GM23248 (cell line): ENCODE measurements at regions not wholly inside any gene's neighbourhood (a gene's known extent, or its start where the extent isn't known, plus 50 kb on each side); places are given as distances from the start of the nearest gene placed in this dataset.
A peak's percentile ranks its signal among the peaks of the same experiment; 100 is the strongest.

ENCODE experiments used
- DNase-seq: peaks from one replicate; pipeline ENCODE4 v3.0.0-alpha.2; 2015
- H2AFZ ChIP-seq: fragments of 200-600 bp; sonication (generic); 2 replicates; pipeline ENCODE4 v1.6.1; 2016; ENCODE audit warnings: antibody characterized with exemption
- H3F3A ChIP-seq: fragments of 200-600 bp; sonication (generic); 2 replicates; pipeline ENCODE4 v1.6.1; 2016; ENCODE audit warnings: mild to moderate bottlenecking, antibody characterized with exemption, mixed run types; ENCODE audit not compliant: insufficient read depth
- H3K27ac ChIP-seq: fragments of 200-600 bp; sonication (generic); 2 replicates; pipeline ENCODE4 v1.5.1; 2016; ENCODE audit warnings: mild to moderate bottlenecking
- H3K27me3 ChIP-seq: fragments of 200-600 bp; sonication (generic); replicated peaks from 2 replicates; pipeline ENCODE4 v1.6.1; 2016; ENCODE audit warnings: mild to moderate bottlenecking; ENCODE audit not compliant: insufficient read depth
- H3K36me3 ChIP-seq: fragments of 200-600 bp; sonication (generic); 2 replicates; pipeline ENCODE4 v1.6.1; 2016; ENCODE audit warnings: low read depth, mild to moderate bottlenecking
- H3K4me1 ChIP-seq: fragments of 200-600 bp; sonication (generic); 2 replicates; pipeline ENCODE4 v1.6.1; 2016; ENCODE audit warnings: mild to moderate bottlenecking; ENCODE audit not compliant: insufficient read depth
- H3K4me2 ChIP-seq: fragments of 200-600 bp; sonication (generic); one replicate; pipeline ENCODE4 v1.6.1; 2016; ENCODE audit warnings: mild to moderate bottlenecking; ENCODE audit not compliant: unreplicated experiment
- H3K4me3 ChIP-seq: fragments of 200-600 bp; sonication (generic); 2 replicates; pipeline ENCODE4 v1.5.1; 2016; ENCODE audit warnings: mild to moderate bottlenecking
- H3K79me2 ChIP-seq: fragments of 200-600 bp; sonication (generic); 2 replicates; pipeline ENCODE4 v1.6.1; 2016; ENCODE audit warnings: mild to moderate bottlenecking; ENCODE audit not compliant: insufficient read depth
- H3K9ac ChIP-seq: fragments of 200-600 bp; sonication (generic); 2 replicates; pipeline ENCODE4 v1.6.1; 2016; ENCODE audit warnings: mild to moderate bottlenecking
- H3K9me2 ChIP-seq: fragments of 200-600 bp; sonication (generic); 2 replicates; pipeline ENCODE4 v1.6.1; 2016; ENCODE audit warnings: mixed run types, mild to moderate bottlenecking, moderate library complexity; ENCODE audit not compliant: insufficient read depth
- H3K9me3 ChIP-seq: fragments of 200-600 bp; sonication (generic); one replicate; pipeline ENCODE4 v1.6.1; 2017; ENCODE audit warnings: low read depth
- H4K20me1 ChIP-seq: fragments of 200-600 bp; sonication (generic); 2 replicates; pipeline ENCODE4 v1.6.0; 2016; ENCODE audit not compliant: insufficient read depth
- EZH2 ChIP-seq: fragments of 200-600 bp; sonication (generic); IDR thresholded peaks from 2 replicates; pipeline ENCODE4 v1.6.1; 2018; ENCODE audit warnings: antibody characterized with exemption, mild to moderate bottlenecking; ENCODE audit not compliant: insufficient read depth, poor library complexity, severe bottlenecking
- EZH2phosphoT487 ChIP-seq: fragments of 200-600 bp; sonication (generic); IDR thresholded peaks from 2 replicates; pipeline ENCODE4 v1.6.1; 2018; ENCODE audit warnings: antibody characterized with exemption, moderate library complexity, mild to moderate bottlenecking, low read depth; ENCODE audit not compliant: insufficient read depth
- WGBS, 2 experiments: methylation state at CpG; one replicate each; pipeline ENCODE4 v1.1.6; 2015 to 2017; ENCODE audit warnings: low lambda C conversion rate in 2 of 2, low coverage in 1 of 2; ENCODE audit errors: missing lambda C conversion rate in 2 of 2; 5-methylcytosine and 5-hydroxymethylcytosine counted together
- in situ Hi-C: fragments of 300-500 bp; cut with MboI; formaldehyde crosslinking; loops from 2 replicates; pipeline ENCODE4 v1.15.0; 2020

DNA sequence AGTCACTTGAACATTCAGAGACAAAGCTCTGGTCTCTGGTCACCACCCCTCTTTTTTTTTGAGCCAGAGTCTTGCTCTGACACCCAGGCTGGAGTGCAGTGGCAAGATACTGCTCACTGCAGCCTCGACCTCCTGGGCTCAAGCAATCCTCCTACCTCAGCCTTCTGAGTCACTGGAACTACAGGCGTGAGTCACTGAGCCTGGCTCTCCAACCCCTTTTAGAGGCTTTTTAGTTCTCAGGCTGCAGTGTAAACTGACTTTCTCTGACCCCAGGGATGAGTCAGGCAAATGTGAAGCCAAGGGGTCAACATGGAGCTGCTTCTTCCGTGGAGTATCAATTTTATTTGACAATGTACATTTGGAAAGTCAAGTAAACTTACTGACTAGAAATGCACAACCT, 229.2 kb downstream of the PTTG2 start:
- in situ Hi-C loops = loop anchor here (10.0 kb wide), 2 partner anchors 485 to 545 kb away; no protein-coding TSS in a partner anchor
- Histone ChIP-seq H3K79me2 (no peaks in the 10 kb centered on the region), H4K20me1 (no peaks in the 10 kb centered on the region), H3K4me1 (peaks cover 23% of the 10 kb centered on the region), H3K27me3 (no peaks in the 10 kb centered on the region), H3K9me3 (no peaks in the 10 kb centered on the region), H3F3A (peaks cover 16% of the 10 kb centered on the region; the same call in 1 of the 2 replicates), H3K9me2 (no peaks in the 10 kb centered on the region), H3K4me3 (no peak overlapping the region), H3K27ac (peak overlapping the region; percentile 33), H3K4me2 (no peak overlapping the region), H3K9ac (no peak overlapping the region), H2AFZ (no peak overlapping the region), H3K36me3 (no peaks in the 10 kb centered on the region)
- 1 to 4% methylated on average over 3 of the region's 3 CpGs for WGBS, 2 experiments
- TF ChIP-seq EZH2phosphoT487 (no peak), EZH2 (no peak)
- peak; percentile 91 for DNase-seq

- Histone ChIP-seq H3K9me3 (no peaks in the 10 kb centered on the region), H3K79me2 (no peaks in the 10 kb centered on the region), H3K27ac (peak overlapping the region; percentile 45), H3K4me2 (peak overlapping the region; percentile 30), H3F3A (peaks cover 16% of the 10 kb centered on the region; the same call in 1 of the 2 replicates), H3K9me2 (no peaks in the 10 kb centered on the region), H3K4me1 (peaks cover 23% of the 10 kb centered on the region), H2AFZ (peak overlapping the region; percentile 56), H3K36me3 (no peaks in the 10 kb centered on the region), H4K20me1 (no peaks in the 10 kb centered on the region), H3K27me3 (no peaks in the 10 kb centered on the region), H3K9ac (peak overlapping the region; percentile 22; the same call in 1 of the 2 replicates), H3K4me3 (no peak overlapping the region)
- DNase-seq = peak; percentile 62
- in situ Hi-C loops = loop anchor here (10.0 kb wide), 1 partner anchor 124 kb away; no protein-coding TSS in a partner anchor
- WGBS, 2 experiments = 4 to 22% methylated on average over 4 of the region's 4 CpGs
- TF ChIP-seq EZH2 (no peak), EZH2phosphoT487 (no peak)
These were observed 230.6 kb downstream of the PTTG2 start for GRCh38 chr4:38190717-38191178.

DNA sequence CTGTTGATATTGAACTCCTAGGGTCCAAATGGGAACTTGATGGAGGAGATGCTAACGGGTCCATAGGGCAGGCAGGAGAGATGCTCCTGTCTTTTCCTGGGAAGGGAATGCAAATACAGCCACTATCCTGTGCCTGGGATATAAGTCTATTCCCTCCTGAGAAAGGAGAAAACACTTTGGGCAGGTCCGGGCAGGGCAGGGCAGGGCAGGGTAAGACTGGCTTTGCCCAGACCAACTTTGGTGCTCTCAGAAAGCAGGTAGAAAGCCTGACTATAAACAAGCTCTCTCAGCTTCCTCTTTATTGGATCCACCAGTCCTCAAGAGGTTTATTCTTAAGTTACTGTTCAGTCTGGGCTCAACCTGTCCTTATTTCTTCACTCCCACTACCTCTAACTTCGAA, 232.3 kb downstream of the PTTG2 start:
- Histone ChIP-seq H3K27me3 (no peaks in the 10 kb centered on the region), H3K9me2 (no peaks in the 10 kb centered on the region), H4K20me1 (no peaks in the 10 kb centered on the region), H3F3A (peaks cover 16% of the 10 kb centered on the region; the same call in 1 of the 2 replicates), H3K9ac (no peak overlapping the region), H3K4me2 (no peak overlapping the region), H3K4me3 (no peak overlapping the region), H2AFZ (no peak overlapping the region), H3K79me2 (no peaks in the 10 kb centered on the region), H3K9me3 (no peaks in the 10 kb centered on the region), H3K4me1 (peaks cover 23% of the 10 kb centered on the region), H3K27ac (no peak overlapping the region), H3K36me3 (no peaks in the 10 kb centered on the region)
- DNase-seq = no peak
- WGBS, 2 experiments = 87 to 90% methylated on average over 3 of the region's 3 CpGs
- TF ChIP-seq EZH2 (no peak), EZH2phosphoT487 (no peak)
- in situ Hi-C loops = loop anchor here (10.0 kb wide), 1 partner anchor 122 kb away; no protein-coding TSS in a partner anchor

GRCh38 chr4:38193236-38193863, 233.2 kb downstream of the PTTG2 start:
- H3K9me2 ChIP-seq = no peaks in the 10 kb centered on the region
- in situ Hi-C loops = loop anchor here (10.0 kb wide), 1 partner anchor 121 kb away; no protein-coding TSS in a partner anchor
- 85 to 88% methylated on average over 2 of the region's 2 CpGs for WGBS, 2 experiments
- H3K79me2 ChIP-seq = no peaks in the 10 kb centered on the region
- no peak for DNase-seq
- no peaks in the 10 kb centered on the region for H3K27me3 ChIP-seq
- TF ChIP-seq EZH2 (no peak), EZH2phosphoT487 (no peak)
- no peaks in the 10 kb centered on the region for H3K9me3 ChIP-seq
- H3K4me2 ChIP-seq = no peak overlapping the region
- H3K27ac ChIP-seq = no peak overlapping the region
- H3K36me3 ChIP-seq = no peaks in the 10 kb centered on the region
- peaks cover 23% of the 10 kb centered on the region for H3K4me1 ChIP-seq
- no peak overlapping the region for H3K4me3 ChIP-seq
- H3K9ac ChIP-seq = no peak overlapping the region
- H4K20me1 ChIP-seq = no peaks in the 10 kb centered on the region
- H3F3A ChIP-seq = peaks cover 16% of the 10 kb centered on the region; the same call in 1 of the 2 replicates
- H2AFZ ChIP-seq = no peak overlapping the region
